OCI-LY3 (cell line): ENCODE measurements at regions not wholly inside any gene's neighbourhood (a gene's known extent, or its start where the extent isn't known, plus 50 kb on each side); places are given as distances from the start of the nearest gene placed in this dataset.

ENCODE experiments used
- CTCF ChIP-seq: fragments of 200-600, 300-600 bp; sonication (generic); IDR thresholded peaks from 2 replicates; pipeline ENCODE4 v1.5.1; 2014; ENCODE audit warnings: antibody characterized with exemption, low read length, low read depth
- EZH2phosphoT487 ChIP-seq: fragments of 200-600 bp; shearing (Covaris generic); IDR thresholded peaks from 2 replicates; pipeline ENCODE4 v1.6.1; 2018; ENCODE audit warnings: antibody characterized with exemption, mixed run types, low read depth

GRCh38 chr15:70280781-70281180, 183.1 kb upstream of the TLE3 start:
- TF ChIP-seq CTCF = no peak
- no peak for TF ChIP-seq EZH2phosphoT487
